AG09319 (cell line): ENCODE measurements at regions not wholly inside any gene's neighbourhood (a gene's known extent, or its start where the extent isn't known, plus 50 kb on each side); places are given as distances from the start of the nearest gene placed in this dataset.

ENCODE experiments used
- DNase-seq: peaks from one replicate; pipeline ENCODE4 v3.0.0-alpha.2; 2010; ENCODE audit warnings: low read depth; ENCODE audit errors: extremely low read depth
- CTCF ChIP-seq: IDR thresholded peaks from 2 replicates; pipeline ENCODE4 v1.5.1; 2011; ENCODE audit warnings: low read depth, mild to moderate bottlenecking, inconsistent platforms, low read length, moderate library complexity

- DNase-seq = no peak
- no peak for TF ChIP-seq CTCF
Observed at GRCh38 chr16:62249069-62249468, 212.8 kb upstream of the CDH8 start.

- TF ChIP-seq CTCF = no peak
- DNase-seq = no peak
Observed at GRCh38 chr16:62240722-62241121, 204.5 kb upstream of the CDH8 start.

GRCh38 chr16:62225675-62226074 is 189.4 kb upstream of the CDH8 start:
- DNase-seq = no peak
- no peak; the same call in 1 of the 2 replicates for TF ChIP-seq CTCF

GRCh38 chr16:62224646-62225209 is 188.5 kb upstream of the CDH8 start:
- TF ChIP-seq CTCF = no peak
- no peak for DNase-seq

GRCh38 chr16:62216837-62217236 is 180.6 kb upstream of the CDH8 start:
- no peak for TF ChIP-seq CTCF

GRCh38 chr16:62213763-62214162 is 177.5 kb upstream of the CDH8 start:
- TF ChIP-seq CTCF = no peak
- DNase-seq = no peak

More at GRCh38 chr16:62216837-62217236, 180.6 kb upstream of the CDH8 start:
- no peak for DNase-seq

- no peak for TF ChIP-seq CTCF
- DNase-seq = no peak
Observed at GRCh38 chr16:62208934-62209333, 172.7 kb upstream of the CDH8 start.
